Esophagus muscularis mucosa (tissue), 4 donors: ENCODE measurements at regions not wholly inside any gene's neighbourhood (a gene's known extent, or its start where the extent isn't known, plus 50 kb on each side); places are given as distances from the start of the nearest gene placed in this dataset.

ENCODE experiments used
- CTCF ChIP-seq, 3 experiments: fragments of 200-600 bp in 2 of 3; fragments of 450-650 bp in 1 of 3; sonication (generic) in 2 of 3; IDR thresholded peaks; one replicate each; pipeline ENCODE4 v1.5.1; 2017 to 2019; ENCODE audit warnings: antibody characterized with exemption in 3 of 3, mild to moderate bottlenecking in 2 of 3, moderate library complexity in 1 of 3
- EP300 ChIP-seq: sonication (generic); formaldehyde crosslinking; IDR thresholded peaks from one replicate; pipeline ENCODE4 v1.6.1; 2017; ENCODE audit warnings: antibody characterized with exemption
- POLR2A ChIP-seq: fragments of 450-650 bp; IDR thresholded peaks from one replicate; pipeline ENCODE4 v1.6.1; 2017; ENCODE audit warnings: antibody characterized with exemption, moderate library complexity, mild to moderate bottlenecking, low read depth
- POLR2AphosphoS5 ChIP-seq, 2 donors: sonication (generic); formaldehyde crosslinking; IDR thresholded peaks; one replicate each; pipeline ENCODE4 v1.6.1; 2017; ENCODE audit warnings: antibody characterized with exemption in 2 of 2

DNA sequence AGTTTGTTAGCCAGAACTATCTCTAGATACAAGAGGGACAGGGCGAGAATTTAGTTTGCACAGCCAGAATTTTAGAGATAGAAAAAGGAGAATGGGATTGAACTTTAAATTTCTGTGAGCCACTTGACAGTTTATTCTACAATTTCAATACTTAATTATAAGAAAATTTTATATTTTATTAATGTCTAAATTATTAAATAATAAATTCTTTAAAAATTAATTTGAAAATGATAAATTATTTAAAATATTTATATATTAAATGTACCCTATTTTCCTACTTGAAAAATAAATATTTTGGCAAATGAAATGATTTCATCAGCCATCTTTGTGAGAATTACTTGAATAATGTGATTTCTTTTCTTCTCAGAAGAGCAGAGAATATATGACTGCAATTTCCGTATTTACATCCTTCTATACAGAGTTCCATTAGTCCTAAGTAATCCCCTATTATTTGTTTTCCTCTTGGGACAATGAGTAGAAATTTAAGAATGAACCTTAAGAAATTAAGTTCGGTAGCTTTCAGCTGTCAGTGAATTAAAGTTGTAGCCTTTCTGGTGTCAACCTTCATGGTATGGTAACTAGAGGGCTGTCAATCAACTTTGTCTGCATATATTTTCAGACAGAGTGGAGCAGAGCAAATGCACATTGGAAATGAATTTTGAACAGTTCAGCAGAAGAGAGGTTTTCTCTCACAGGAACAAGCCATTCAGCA, 763.9 kb downstream of the PCDH18 start:
- TF ChIP-seq CTCF (IDR thresholded peaks at IDR 0.05): no peak
- TF ChIP-seq EP300: no peak
- TF ChIP-seq POLR2AphosphoS5 (IDR thresholded peaks at IDR 0.05): no peak
- TF ChIP-seq POLR2A: no peak
